ENCODE measurements at regions not wholly inside any gene's neighbourhood (a gene's known extent, or its start where the extent isn't known, plus 50 kb on each side); places are given as distances from the start of the nearest gene placed in this dataset.

DNA sequence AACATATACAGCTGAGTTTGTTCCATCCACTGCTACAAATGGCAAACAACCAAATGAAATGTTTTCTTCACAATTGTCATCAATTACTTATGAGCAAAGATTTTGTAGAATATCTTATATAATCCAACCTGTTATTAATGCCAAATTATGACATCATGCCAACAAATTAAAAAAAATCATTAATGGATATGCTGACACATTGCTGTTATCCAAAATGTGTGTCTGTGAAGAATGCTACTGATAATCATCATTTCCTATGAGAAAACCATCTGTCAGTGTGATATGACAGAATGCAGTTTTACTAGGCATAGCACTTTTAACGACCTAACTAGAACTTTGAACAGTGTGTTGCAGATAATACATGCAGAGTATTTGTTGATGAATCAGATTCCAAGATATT, 556.5 kb upstream of the KCNMB2 start:
- TF ChIP-seq, protein P1, sequence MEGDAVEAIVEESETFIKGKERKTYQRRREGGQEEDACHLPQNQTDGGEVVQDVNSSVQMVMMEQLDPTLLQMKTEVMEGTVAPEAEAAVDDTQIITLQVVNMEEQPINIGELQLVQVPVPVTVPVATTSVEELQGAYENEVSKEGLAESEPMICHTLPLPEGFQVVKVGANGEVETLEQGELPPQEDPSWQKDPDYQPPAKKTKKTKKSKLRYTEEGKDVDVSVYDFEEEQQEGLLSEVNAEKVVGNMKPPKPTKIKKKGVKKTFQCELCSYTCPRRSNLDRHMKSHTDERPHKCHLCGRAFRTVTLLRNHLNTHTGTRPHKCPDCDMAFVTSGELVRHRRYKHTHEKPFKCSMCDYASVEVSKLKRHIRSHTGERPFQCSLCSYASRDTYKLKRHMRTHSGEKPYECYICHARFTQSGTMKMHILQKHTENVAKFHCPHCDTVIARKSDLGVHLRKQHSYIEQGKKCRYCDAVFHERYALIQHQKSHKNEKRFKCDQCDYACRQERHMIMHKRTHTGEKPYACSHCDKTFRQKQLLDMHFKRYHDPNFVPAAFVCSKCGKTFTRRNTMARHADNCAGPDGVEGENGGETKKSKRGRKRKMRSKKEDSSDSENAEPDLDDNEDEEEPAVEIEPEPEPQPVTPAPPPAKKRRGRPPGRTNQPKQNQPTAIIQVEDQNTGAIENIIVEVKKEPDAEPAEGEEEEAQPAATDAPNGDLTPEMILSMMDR (IDR thresholded peaks at IDR 0.05; ENCODE audit: low read depth, low read length), result no peak
- TF ChIP-seq, protein P2, sequence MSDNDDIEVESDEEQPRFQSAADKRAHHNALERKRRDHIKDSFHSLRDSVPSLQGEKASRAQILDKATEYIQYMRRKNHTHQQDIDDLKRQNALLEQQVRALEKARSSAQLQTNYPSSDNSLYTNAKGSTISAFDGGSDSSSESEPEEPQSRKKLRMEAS (IDR thresholded peaks at IDR 0.05; ENCODE audit: low read depth, low read length), result no peak
- TF ChIP-seq POLR2A (IDR thresholded peaks at IDR 0.05; ENCODE audit: extremely low read depth, insufficient read length), result no peak
